GM19395 (cell line): ENCODE measurements at regions not wholly inside any gene's neighbourhood (a gene's known extent, or its start where the extent isn't known, plus 50 kb on each side); places are given as distances from the start of the nearest gene placed in this dataset.
"Not testable (repeated sequence)": the region's sequence is repeated elsewhere in the genome, so short reads cannot be mapped to it uniquely, and the experiment has no call there.

ENCODE experiments used
- ATAC-seq: cut with Tn5 transposase; IDR thresholded peaks from one replicate; pipeline ENCODE4 v1.9.1; 2021; ENCODE audit warnings: mild to moderate bottlenecking, moderate library complexity; ENCODE audit not compliant: unreplicated experiment

- no peak for ATAC-seq
Observed at GRCh38 chr3:153023896-153024295, 138.1 kb upstream of the RAP2B start.

GRCh38 chr3:153026026-153026425 is 136.0 kb upstream of the RAP2B start:
- ATAC-seq, result no peak

DNA sequence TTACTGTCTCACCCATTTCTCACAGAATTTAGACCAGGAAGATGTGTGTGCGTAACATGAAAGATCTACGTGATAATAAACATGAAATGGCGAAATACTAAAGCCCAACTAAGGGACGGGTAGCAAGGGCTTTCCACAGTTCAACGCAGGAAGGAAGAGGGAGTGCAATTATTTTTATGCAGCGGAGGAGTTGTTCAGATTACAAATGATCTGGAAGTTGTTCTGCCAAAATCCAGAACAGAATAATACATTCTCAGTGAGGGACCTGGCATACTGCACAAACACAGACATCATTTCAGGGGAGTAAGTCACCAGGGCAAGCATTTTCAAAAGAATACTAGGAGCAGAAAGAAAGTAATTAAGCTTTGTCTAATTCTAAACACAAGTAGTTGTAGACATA is 133.6 kb upstream of the RAP2B start:
- ATAC-seq, result no peak

- no peak for ATAC-seq
Observed at GRCh38 chr3:153029350-153029749, 132.7 kb upstream of the RAP2B start.

DNA sequence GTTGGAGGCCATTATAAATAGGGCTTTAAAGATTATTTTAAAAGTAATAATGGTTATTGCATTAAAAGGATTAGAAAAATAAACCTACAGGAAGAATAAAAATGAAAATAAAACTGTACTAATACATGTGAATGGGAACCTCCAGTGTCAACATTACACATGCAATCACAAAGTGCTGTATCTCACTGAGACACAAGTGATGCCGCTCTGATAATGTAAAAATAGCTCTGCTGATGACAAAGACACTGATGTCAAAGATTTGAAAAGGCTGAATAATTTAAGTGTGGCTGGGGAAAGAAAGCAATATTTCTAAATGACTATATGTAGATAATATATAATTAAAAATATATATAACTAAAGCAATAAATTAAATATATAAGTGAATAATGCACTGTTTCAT is 129.1 kb upstream of the RAP2B start:
- no peak for ATAC-seq

DNA sequence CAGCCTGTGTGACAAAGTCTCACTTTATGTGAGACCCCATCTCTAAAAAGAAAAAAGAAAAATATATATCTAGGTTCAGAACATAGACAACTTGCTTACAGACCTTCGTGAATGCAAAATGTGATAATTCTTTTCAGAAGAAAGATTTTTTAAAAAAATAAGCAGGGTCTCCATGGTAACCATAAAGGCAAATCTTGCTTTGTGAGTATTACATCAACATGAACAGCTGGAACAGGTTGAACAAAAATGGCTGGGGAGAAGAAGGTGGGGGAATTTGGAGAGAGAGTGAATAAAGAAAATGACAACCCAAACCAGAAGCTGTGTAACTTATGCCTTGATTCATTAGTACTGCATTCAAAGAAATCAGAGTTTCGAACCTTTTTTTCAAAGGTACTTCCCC is 125.2 kb upstream of the RAP2B start:
- no peak for ATAC-seq

DNA sequence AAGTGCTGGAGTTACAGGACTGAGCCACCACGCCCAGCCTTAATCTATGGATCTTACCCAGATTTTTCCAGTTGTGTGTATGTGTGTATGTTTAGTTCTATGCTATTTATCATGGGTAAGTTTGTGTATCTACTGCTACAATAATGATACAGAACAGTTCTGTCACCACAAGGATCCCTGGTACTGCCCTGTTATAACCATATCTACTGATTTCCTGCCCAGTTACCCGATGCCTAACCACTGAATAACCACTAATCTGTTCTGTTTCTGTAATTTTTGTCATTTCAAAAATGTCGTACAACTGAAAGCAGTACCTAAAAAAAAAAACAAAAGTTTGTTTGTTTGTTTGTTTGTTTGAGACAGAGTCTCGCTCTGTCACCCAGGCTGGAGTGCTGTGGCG is 123.7 kb upstream of the RAP2B start:
- ATAC-seq, result no peak

DNA sequence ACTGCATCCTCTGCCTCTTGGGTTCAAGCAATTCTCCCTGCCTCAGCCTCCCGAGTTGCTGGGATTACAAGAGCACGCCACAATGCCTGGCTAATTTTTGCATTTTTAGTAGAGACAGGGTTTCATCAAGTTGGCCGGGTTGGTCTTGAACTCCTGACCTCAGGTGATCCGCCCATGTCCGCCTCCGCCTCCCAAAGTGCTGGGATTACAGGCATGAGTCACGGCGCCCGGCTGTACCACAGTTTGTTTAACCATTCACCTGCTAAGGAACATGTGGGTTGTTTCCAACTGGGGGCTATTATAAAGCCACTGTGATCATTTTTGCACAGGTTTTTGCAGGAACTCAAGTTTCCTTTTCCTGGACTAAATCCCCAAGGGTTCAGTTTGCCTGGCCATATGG is 123.2 kb upstream of the RAP2B start:
- no peak for ATAC-seq

GRCh38 chr3:153041181-153041580 is 120.8 kb upstream of the RAP2B start:
- no peak for ATAC-seq

DNA sequence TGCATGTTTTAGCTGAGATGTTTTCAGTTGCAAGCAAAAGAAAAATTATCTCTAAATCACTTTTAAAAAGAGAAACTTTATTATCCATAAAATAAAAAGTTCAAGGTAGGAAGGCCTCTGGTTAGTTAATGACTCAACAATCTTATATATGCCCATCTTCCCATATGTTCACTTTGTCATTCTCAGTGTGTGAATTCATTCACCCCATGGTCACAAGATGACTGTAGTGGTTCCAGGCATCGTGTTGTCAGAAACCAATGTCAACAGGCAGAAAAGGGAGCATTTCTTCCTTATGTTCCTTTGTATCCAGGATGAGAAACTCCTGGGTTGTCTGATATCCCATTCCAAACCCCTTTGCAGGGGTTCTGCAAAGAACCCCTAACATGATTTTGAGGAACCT is 119.9 kb upstream of the RAP2B start:
- no peak for ATAC-seq

GRCh38 chr3:153043729-153044328 is 118.2 kb upstream of the RAP2B start:
- ATAC-seq, result no peak

DNA sequence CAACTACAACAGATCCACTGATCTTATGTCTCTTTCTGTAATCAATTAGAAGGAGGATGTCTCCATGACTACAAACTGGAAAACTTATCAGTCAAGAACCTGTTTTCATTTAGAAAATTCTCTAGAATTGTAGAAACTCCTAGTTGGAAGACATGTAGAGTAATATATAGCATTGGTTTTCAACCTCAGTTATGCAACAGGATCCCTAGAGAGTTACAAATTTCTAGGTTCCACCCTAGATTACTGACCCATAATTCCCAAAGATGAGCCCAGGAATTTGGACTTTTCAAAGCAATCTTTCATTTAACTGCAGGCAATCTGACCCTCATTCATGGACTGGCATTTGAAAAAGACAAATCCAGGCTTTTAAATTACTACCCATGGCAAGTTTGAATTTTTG is 116.9 kb upstream of the RAP2B start:
- no peak for ATAC-seq

DNA sequence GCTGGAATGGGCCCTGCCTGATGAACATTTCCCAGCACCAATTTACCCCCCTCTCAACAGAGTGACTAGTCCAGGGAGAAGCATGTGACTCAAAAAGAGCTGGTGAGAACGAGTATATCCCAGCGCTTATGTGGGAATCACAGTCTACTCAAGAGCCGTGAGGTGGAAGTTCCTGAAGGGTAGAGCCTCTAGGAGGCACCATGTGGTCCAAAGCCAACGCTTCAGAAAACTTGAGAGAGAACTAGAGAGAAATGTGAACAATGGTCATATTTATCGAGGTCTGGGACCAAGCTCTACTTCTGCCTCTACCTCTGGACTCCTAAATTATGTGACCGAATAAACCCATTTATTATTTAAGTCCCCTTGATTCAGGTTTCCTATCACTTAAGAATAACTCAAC is 111.0 kb upstream of the RAP2B start:
- ATAC-seq, result no peak

GRCh38 chr3:153051427-153052095 is 110.5 kb upstream of the RAP2B start:
- no peak for ATAC-seq

- no peak for ATAC-seq
Observed at GRCh38 chr3:153052096-153052460, 109.9 kb upstream of the RAP2B start.

GRCh38 chr3:153055217-153055616 is 106.8 kb upstream of the RAP2B start:
- no peak for ATAC-seq

DNA sequence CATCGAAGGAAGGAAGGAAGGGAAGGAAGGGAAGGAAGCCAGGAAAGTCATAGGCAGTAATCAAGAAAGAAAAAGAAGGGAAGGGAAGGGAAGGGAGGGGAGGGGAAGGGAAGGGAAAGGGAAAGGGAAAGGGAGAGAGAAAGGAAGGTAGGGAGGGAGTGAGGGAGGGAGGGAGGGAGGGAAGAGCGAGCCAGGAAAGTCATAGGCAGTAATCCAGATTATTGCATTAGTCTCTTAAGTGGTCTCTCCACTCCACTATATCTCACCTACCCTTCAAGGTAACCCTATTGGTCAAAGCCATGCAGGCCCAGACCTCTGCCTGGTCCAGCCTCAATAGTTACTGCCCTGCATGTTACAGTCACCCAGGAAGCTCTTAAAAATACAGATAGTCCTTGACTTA is 106.2 kb upstream of the RAP2B start:
- no peak for ATAC-seq

GRCh38 chr3:153058031-153058688 is 103.9 kb upstream of the RAP2B start:
- ATAC-seq, result not testable (repeated sequence)

GRCh38 chr3:153060346-153060745 is 101.7 kb upstream of the RAP2B start:
- no peak for ATAC-seq

DNA sequence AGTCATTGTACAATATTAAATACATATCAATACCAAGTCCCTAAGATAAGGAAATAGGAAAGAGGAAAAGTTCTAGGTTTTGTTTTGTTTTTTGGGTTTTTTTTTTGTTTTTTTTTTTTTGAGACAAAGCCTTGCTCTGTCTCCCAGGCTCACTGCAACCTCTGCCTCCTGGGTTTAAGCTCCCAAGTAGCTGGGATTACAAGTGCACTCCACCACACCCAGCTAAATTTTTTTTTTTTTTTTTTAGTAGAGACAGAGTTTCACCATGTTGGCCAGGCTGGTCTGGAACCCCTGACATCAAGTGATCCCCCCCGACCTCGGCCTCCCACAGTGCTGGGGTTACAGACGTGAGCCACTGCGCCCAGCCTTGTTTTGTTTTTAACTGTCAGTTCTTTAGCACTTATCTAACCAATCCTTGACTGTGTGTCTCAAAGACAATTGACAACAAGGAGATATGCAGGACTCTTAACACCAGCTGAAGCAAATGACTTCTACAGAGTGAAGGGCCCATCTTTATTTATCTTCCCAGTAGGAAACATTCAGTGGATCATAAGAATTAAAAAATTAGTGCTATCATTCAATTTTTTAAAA is 100.0 kb upstream of the RAP2B start:
- no peak for ATAC-seq

DNA sequence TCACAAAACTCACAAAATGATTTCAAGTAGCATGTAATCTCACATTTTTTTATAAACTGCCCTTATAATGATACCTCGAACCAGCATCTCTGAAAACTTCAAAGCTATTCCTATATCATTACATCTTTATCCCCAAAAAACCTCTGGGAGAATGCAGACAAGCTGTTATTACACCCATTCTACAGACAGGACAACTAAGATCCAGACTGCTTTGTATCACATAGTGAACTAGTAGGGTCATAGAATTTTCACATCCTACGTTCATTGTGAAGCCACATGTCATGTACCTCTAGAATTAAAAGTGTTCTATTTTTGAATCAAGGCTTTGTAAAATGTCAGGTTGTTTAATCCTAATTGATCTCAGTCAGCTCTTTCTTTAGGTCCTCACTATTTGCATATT is 98.7 kb upstream of the RAP2B start:
- no peak for ATAC-seq

DNA sequence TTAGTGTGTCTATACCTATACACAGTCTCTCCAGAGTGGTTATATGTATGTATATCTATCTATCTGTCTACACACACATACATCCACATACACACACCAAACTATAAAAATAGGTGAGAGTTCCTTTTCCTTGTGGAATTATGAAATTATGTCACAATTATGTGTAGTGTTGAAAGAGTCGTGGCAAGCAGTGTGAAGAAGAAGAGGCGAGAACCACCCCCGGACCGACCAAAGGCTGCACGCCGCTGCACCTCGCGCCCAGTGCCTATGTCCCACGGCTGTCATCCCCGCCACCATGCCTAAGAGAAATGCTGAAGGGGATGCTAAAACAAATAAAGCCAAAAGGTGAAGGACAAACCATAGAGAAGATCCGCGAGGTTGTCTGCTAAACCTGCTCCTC is 95.0 kb upstream of the RAP2B start:
- no peak for ATAC-seq
